Heart left ventricle (tissue), 16 donors: ENCODE measurements at regions not wholly inside any gene's neighbourhood (a gene's known extent, or its start where the extent isn't known, plus 50 kb on each side); places are given as distances from the start of the nearest gene placed in this dataset.

ENCODE experiments used
- ATAC-seq, 4 donors: fragments of 200-7000 bp; cut with Tn5 transposase; one replicate each; pipeline ENCODE4 v1.9.1; 2020 to 2022; ENCODE audit warnings: moderate library complexity in 4 of 4, mild to moderate bottlenecking in 3 of 4, moderate number of reproducible peaks in 1 of 4
- DNase-seq, 5 donors: peaks; one replicate each; pipeline ENCODE4 v3.0.0-alpha.2; 2020
- H3K27ac ChIP-seq, 12 donors: fragments of 200-600 bp; sonication (generic) in 4 of 12; one replicate each; pipeline versions ENCODE4 v1.5.0 to v1.8.0; 2016 to 2022; ENCODE audit warnings: mild to moderate bottlenecking in 2 of 12
- H3K27me3 ChIP-seq, 9 donors: fragments of 200-600 bp; sonication (generic) in 2 of 9; one replicate each; pipeline versions ENCODE4 v1.5.1 to v1.8.0; 2016 to 2022; ENCODE audit warnings: mild to moderate bottlenecking in 3 of 9
- H3K36me3 ChIP-seq, 9 donors: fragments of 200-600 bp; sonication (generic) in 2 of 9; one replicate each; pipeline versions ENCODE4 v1.5.0 to v1.8.0; 2018 to 2022; ENCODE audit warnings: mild to moderate bottlenecking in 2 of 9
- H3K4me1 ChIP-seq, 12 donors: fragments of 200-600 bp; sonication (generic) in 4 of 12; one replicate each; pipeline versions ENCODE4 v1.5.0 to v1.8.0; 2016 to 2022; ENCODE audit warnings: mild to moderate bottlenecking in 3 of 12
- H3K4me3 ChIP-seq, 12 donors: fragments of 200-600 bp; sonication (generic) in 4 of 12; one replicate each; pipeline versions ENCODE4 v1.5.0 to v1.8.0; 2017 to 2022; ENCODE audit warnings: mild to moderate bottlenecking in 9 of 12, moderate library complexity in 4 of 12
- H3K9me3 ChIP-seq, 12 donors: fragments of 200-600 bp; sonication (generic) in 4 of 12; one replicate each; pipeline versions ENCODE4 v1.5.0 to v1.8.0; 2016 to 2022; ENCODE audit warnings: mild to moderate bottlenecking in 1 of 12
- CTCF ChIP-seq, 12 donors: fragments of 200-600 bp; sonication (generic) in 4 of 12; IDR thresholded peaks; one replicate each; pipeline versions ENCODE4 v1.5.0 to v1.8.0; 2018 to 2022; ENCODE audit warnings: antibody characterized with exemption in 12 of 12, mild to moderate bottlenecking in 5 of 12
- POLR2A ChIP-seq, 2 donors: fragments of 450-650 bp; IDR thresholded peaks; one replicate each; pipeline ENCODE4 v1.6.1; 2017; ENCODE audit warnings: antibody characterized with exemption in 2 of 2, mild to moderate bottlenecking in 2 of 2, moderate library complexity in 2 of 2
- WGBS, 4 donors: extraction: QIAGEN DNeasy Blood & Tissue Kit in 2 of 4; methylation state at CpG; one replicate each; pipeline versions ENCODE4 v1.1.5 to v1.1.7; 2013 to 2018; 5-methylcytosine and 5-hydroxymethylcytosine counted together
- intact Hi-C, 10 donors: fragments of 100-400 bp; cut with DNase I; formaldehyde crosslinking; loops; one replicate each; pipeline versions ENCODE4 v1.11.1 to v1.14.2; 2022
- donor health status: ischemic (EF 13 %, LVEDD 7.1; RV severe dilation, severe dysfunction).
- donor health status: healthy with polysubstance abuse.
- donor health status: DM: no; HTN: yes; CAD: no.
- donor health status: DM: no; HTN: no; CAD: no.
- donor health status: ischemic (EF 25% LVEDD 6.9; RV normal size, moderate dysfunction).
- donor health status: ischemic (EF 25% LVEDD 5.7; RV mildly dilated, moderate dysfunction).
- donor health status: healthy.
- donor health status: DM: yes; HTN: yes; CAD: no.
- donor health status: ischemic (EF 35%, LVEDD 5.7; RV mildly dilated, moderate dysfunction).
- donor health status: nonischemic (EF 11% LVEDD 7.7; RV severe dilation, severe dysfunction).
- donor health status: DM: yes; HTN: yes; CAD: no.
- donor health status: PGD.
- donor health status: ischemic (EF 29% LVEDD 5.4; RV normal size, mild dysfunction).
- donor health status: nonischemic (EF 23%, LVEDD 6.1; RV moderate dilation, normal function).

- no peak overlapping the region for H3K27ac ChIP-seq
- intact Hi-C loops: loop anchor here in 3 of 10 donors (5.0 to 10.0 kb wide), 2 partner anchors 285 to 1497 kb away; no protein-coding TSS in a partner anchor
- ATAC-seq: no peak
These were observed 500.5 kb downstream of the BUD13 start for GRCh38 chr11:116272181-116272789.

GRCh38 chr11:116271479-116271878 is 501.3 kb downstream of the BUD13 start:
- Histone ChIP-seq H3K9me3 (no peaks in the 10 kb centered on the region), H3K27ac (no peak overlapping the region), H3K36me3 (no peaks in the 10 kb centered on the region), H3K4me3 (no peak overlapping the region), H3K27me3 (peaks cover 0 to 6% (median 0%) of the 10 kb centered on the region in 9 donors), H3K4me1 (peaks cover 0 to 4% (median under 1%) of the 10 kb centered on the region in 12 donors)
- WGBS, 4 donors: 81 to 86% (median 83%) methylated on average over 6 of the region's 6 CpGs
- TF ChIP-seq POLR2A (IDR thresholded peaks at IDR 0.05) (no peak), CTCF (IDR thresholded peaks at IDR 0.05) (no peak)
- intact Hi-C loops: loop anchor here in 4 of 10 donors (2.0 to 10.0 kb wide), 3 partner anchors 53 to 1497 kb away; no protein-coding TSS in a partner anchor
- ATAC-seq: no peak
- no peak for DNase-seq

More at GRCh38 chr11:116272181-116272789, 500.5 kb downstream of the BUD13 start:
- TF ChIP-seq CTCF (IDR thresholded peaks at IDR 0.05) (no peak), POLR2A (IDR thresholded peaks at IDR 0.05) (no peak)
- no peaks in the 10 kb centered on the region for H3K36me3 ChIP-seq
- peaks cover 0 to 8% (median 2%) of the 10 kb centered on the region in 12 donors for H3K4me1 ChIP-seq
- no peaks in the 10 kb centered on the region for H3K9me3 ChIP-seq
- H3K4me3 ChIP-seq: no peak overlapping the region
- peaks cover 0 to 13% (median 0%) of the 10 kb centered on the region in 9 donors for H3K27me3 ChIP-seq
- DNase-seq: no peak
- 67 to 75% (median 68%) methylated on average over 8 of the region's 8 CpGs for WGBS, 4 donors

- 69 to 90% (median 75%) methylated on average over 4 to 5 of the region's 5 CpGs for WGBS, 4 donors
- intact Hi-C loops: no loop called here
- Histone ChIP-seq H3K4me3 (no peak overlapping the region), H3K4me1 (no peaks in the 10 kb centered on the region), H3K27me3 (peaks cover 0 to 16% (median 2%) of the 10 kb centered on the region in 9 donors), H3K9me3 (no peaks in the 10 kb centered on the region), H3K36me3 (no peaks in the 10 kb centered on the region), H3K27ac (no peak overlapping the region)
- TF ChIP-seq POLR2A (IDR thresholded peaks at IDR 0.05) (no peak), CTCF (IDR thresholded peaks at IDR 0.05) (no peak)
- ATAC-seq: no peak
- no peak for DNase-seq
These were observed 505.6 kb downstream of the BUD13 start for GRCh38 chr11:116267146-116267545.

GRCh38 chr11:116263770-116264169 is 509.0 kb downstream of the BUD13 start:
- intact Hi-C loops: no loop called here
- ATAC-seq: no peak
- no peaks in the 10 kb centered on the region for H3K9me3 ChIP-seq
- no peaks in the 10 kb centered on the region for H3K4me1 ChIP-seq
- 45 to 53% (median 50%) methylated on average over 8 of the region's 8 CpGs for WGBS, 4 donors
- H3K27me3 ChIP-seq: peaks cover 0 to 42% (median 7%) of the 10 kb centered on the region in 9 donors
- no peak for DNase-seq
- no peak overlapping the region for H3K4me3 ChIP-seq
- TF ChIP-seq CTCF (IDR thresholded peaks at IDR 0.05): no peak
- no peak for TF ChIP-seq POLR2A (IDR thresholded peaks at IDR 0.05)
- H3K36me3 ChIP-seq: no peaks in the 10 kb centered on the region
- no peak overlapping the region for H3K27ac ChIP-seq
